B cell (primary cell): ENCODE measurements at regions not wholly inside any gene's neighbourhood (a gene's known extent, or its start where the extent isn't known, plus 50 kb on each side); places are given as distances from the start of the nearest gene placed in this dataset.

Experiments used
- CTCF ChIP-seq: fragments of 200-600 bp; IDR thresholded peaks from one replicate; pipeline ENCODE4 v1.8.0; 2022; ENCODE audit warnings: antibody characterized with exemption, mild to moderate bottlenecking
- EZH2 ChIP-seq: IDR thresholded peaks from 2 replicates; pipeline ENCODE4 v1.6.1; 2012; ENCODE audit warnings: borderline replicate concordance, low read depth, mild to moderate bottlenecking, moderate library complexity, low read length; ENCODE audit not compliant: insufficient read depth, poor library complexity, severe bottlenecking

GRCh38 chr4:32855622-32856021, 2135.5 kb downstream of the PCDH7 start:
- TF ChIP-seq CTCF (no peak), EZH2 (no peak)
